ENCODE measurements at regions not wholly inside any gene's neighbourhood (a gene's known extent, or its start where the extent isn't known, plus 50 kb on each side); places are given as distances from the start of the nearest gene placed in this dataset.

- no peaks in the 10 kb centered on the region for H3K27me3 ChIP-seq (ENCODE audit: control insufficient read depth in 2 of 2, insufficient read depth in 2 of 2, low read length in 2 of 2)
- no peak overlapping the region for H2AFZ ChIP-seq (ENCODE audit: low read depth, low read length)
- no peaks in the 10 kb centered on the region for H3K9me3 ChIP-seq (replicated peaks; ENCODE audit: control insufficient read depth, insufficient read depth, low read length)
- dilution Hi-C loops (cut with MboI; ENCODE audit: extremely low pct_ligation_motif_present, low sequenced_read_pairs), result no loop called here
- no peaks in the 10 kb centered on the region for H3K9me1 ChIP-seq (replicated peaks; ENCODE audit: control insufficient read depth, extremely low read depth, insufficient read depth, low read length)
- no peak overlapping the region for H3K4me2 ChIP-seq (ENCODE audit: insufficient read depth, low read length)
- POLR2A ChIA-PET, result no interaction called here
- H3K9ac ChIP-seq (replicated peaks; ENCODE audit: extremely low read depth, insufficient read depth, low read length), result no peak overlapping the region
- no peak for DNase-seq (ENCODE audit: low read depth, low spot score)
- no peak overlapping the region for H3K27ac ChIP-seq (ENCODE audit: insufficient read depth, low read depth, low read length)
- BruUV-seq (replicated peaks), result no TSS peak
- CTCF ChIA-PET, result interaction anchor here (0.8 kb wide), 1 partner anchor 33 kb away, joined by 3 read pairs; no protein-coding TSS in a partner anchor
- no peaks in the 10 kb centered on the region for H3K36me3 ChIP-seq (ENCODE audit: control insufficient read depth in 2 of 2, extremely low read depth in 1 of 2, insufficient read depth in 2 of 2, low read length in 2 of 2)
- no peaks in the 10 kb centered on the region for H4K20me1 ChIP-seq (replicated peaks; ENCODE audit: control insufficient read depth, extremely low read depth, insufficient read depth, low read length)
- FAIRE-seq, result no peak
- intact Hi-C loops (cut with micrococcal nuclease), result no loop called here
- no peak for TF ChIP-seq CTCF (IDR thresholded peaks at IDR 0.05; ENCODE audit: extremely low read depth in 1 of 2, insufficient read depth in 1 of 2, low read depth in 1 of 2, low read length in 2 of 2)
- no peak for TF ChIP-seq MAX (IDR thresholded peaks at IDR 0.05; ENCODE audit: insufficient read depth, insufficient read length)
- TF ChIP-seq GATA2 (IDR thresholded peaks at IDR 0.05; ENCODE audit: insufficient read depth, insufficient read length, low read depth, low read length), result no peak
- TF ChIP-seq JUN (IDR thresholded peaks at IDR 0.05; ENCODE audit: borderline replicate concordance, insufficient read depth, insufficient read length, low read depth), result no peak
- no peak for TF ChIP-seq POLR2A (IDR thresholded peaks at IDR 0.05; ENCODE audit: low read depth, low read length)
- TF ChIP-seq MYC (IDR thresholded peaks at IDR 0.05; ENCODE audit: low read depth, low read length), result no peak
- no peak for TF ChIP-seq FOS (IDR thresholded peaks at IDR 0.05; ENCODE audit: borderline replicate concordance, insufficient read depth, low read length)
- TF ChIP-seq EZH2 (IDR thresholded peaks at IDR 0.05; ENCODE audit: borderline replicate concordance, low read depth, low read length, severe bottlenecking), result no peak
- TF ChIP-seq POLR2AphosphoS5 (IDR thresholded peaks at IDR 0.05; ENCODE audit: insufficient read depth, low read depth, low read length), result no peak
- no peaks in the 10 kb centered on the region for H3K79me2 ChIP-seq (ENCODE audit: control insufficient read depth, insufficient read depth, low read length)
- H3K4me3 ChIP-seq (replicated peaks in 1 of 3; ENCODE audit: insufficient read depth in 1 of 3, low read depth in 1 of 3, low read length in 3 of 3), result no peak overlapping the region
- no peaks in the 10 kb centered on the region for H3K4me1 ChIP-seq (ENCODE audit: control insufficient read depth, extremely low read depth, insufficient read depth, low read length)
Measured at GRCh38 chr2:111219285-111219684, 98.6 kb downstream of the BCL2L11 start.
